DMS114 treated with DMSO at 0.1 percent for 48 hours (cell line): ENCODE measurements at regions not wholly inside any gene's neighbourhood (a gene's known extent, or its start where the extent isn't known, plus 50 kb on each side); places are given as distances from the start of the nearest gene placed in this dataset.

ENCODE experiments used
- DNase-seq: peaks from one replicate; lab custom pipeline; 2025; ENCODE audit not compliant: unreplicated experiment; lab: John Stamatoyannopoulos, UW

GRCh38 chr2:220991972-220992371 lies 580.1 kb downstream of the EPHA4 start:
- DNase-seq = no peak

DNA sequence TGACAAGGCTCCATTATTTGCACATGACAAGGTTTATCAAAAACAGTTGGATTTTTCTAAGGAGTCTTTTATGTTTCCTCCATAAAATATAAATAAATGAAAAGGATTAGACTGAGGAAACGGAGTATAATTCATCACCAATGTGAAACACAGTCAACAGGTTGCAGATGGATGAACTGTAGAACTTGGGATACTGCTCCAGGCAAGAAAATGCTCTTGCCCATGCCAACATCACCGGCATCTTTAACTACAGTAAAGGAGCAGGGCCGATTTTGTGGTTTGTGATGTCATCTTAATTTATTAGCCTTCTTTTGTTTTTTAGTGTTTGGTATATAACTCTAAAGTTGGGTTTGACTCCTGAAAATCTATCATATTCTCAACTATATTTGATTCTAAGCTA lies 577.3 kb downstream of the EPHA4 start:
- no peak for DNase-seq

DNA sequence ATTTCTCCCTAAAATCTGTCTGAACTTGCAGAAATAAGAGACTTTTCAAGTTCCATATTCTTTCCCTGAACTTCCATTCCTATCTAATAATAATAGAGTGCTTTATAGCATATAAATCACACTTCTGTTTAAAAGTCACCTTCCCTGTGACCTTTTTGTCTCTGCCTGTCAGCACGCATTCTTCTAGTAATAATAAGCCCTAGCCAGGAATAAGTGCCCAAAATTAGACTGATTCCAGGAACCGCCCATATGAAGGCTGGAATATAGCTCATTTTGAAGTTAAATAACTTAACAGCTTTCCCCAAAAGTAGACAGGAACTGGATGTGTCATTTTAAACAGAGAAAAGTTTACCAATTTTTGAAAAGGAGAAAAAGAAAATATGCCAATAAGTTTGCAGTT lies 576.5 kb downstream of the EPHA4 start:
- no peak for DNase-seq

DNA sequence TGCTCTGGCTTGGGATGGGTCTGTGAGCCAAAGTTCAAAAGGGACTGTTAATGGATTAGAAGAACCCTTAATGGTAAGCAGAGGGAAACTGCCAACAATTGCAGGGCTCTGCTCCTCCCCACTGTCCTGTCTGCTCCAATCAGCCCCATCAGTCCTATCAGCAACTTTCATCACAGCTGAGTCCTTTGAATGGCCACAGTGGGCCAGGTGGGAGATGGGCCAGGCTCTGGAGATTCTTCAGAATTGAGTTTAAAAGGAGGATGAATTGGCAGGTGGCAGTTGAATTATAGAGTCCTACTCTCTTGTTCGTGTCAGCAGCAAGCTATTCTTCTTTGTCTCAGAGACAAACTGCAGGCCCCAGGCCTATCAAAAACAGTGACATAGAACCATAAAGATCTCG lies 573.9 kb downstream of the EPHA4 start:
- DNase-seq = no peak

- no peak for DNase-seq
Observed at GRCh38 chr2:220999356-220999755, 572.7 kb downstream of the EPHA4 start.

DNA sequence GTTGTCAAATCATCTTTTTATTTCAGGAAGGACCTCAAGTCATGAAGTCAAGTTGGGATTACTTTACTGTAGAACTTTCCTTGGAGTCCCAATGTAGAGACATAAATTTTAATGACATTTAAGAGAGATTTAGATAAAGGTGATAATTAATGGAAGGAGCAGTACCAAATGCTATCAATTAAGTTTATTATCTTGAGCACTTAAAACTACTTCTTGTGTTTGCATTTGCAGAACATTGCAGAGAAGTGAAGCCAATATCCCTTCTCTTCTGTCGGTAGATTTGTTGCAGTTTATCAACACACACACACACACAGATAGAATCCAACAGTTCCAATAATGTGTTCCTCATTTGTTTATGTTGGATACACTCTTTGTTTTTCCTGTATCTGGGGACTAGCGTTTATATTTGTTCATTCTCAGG lies 570.7 kb downstream of the EPHA4 start:
- no peak for DNase-seq

DNA sequence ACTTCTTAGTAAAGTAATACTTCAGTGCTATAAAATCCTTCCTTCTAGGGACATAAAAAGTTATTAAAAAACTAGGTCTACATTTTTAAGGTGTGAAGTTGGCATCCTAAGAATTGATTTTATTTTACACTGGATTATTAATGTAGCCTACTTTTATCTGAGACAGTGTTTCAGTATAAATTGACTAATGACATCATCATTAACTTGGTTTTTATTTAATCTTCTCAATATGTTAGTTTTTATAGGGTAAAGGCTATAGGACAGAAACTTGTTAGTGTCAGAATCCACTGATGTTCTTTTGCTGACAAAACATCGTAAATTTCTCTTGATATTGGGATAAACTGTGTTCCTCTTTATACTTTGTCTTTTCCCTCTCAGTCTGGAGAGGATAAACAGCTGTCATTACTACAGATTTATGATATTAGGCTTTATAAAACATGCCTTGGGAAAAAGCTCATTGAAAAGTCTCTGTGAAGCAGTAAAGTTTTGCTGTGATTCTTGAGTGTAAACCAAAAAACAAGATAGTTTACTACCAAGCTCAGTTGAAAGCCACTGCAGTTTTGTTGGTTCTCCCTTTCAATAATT lies 569.9 kb downstream of the EPHA4 start:
- no peak for DNase-seq

DNA sequence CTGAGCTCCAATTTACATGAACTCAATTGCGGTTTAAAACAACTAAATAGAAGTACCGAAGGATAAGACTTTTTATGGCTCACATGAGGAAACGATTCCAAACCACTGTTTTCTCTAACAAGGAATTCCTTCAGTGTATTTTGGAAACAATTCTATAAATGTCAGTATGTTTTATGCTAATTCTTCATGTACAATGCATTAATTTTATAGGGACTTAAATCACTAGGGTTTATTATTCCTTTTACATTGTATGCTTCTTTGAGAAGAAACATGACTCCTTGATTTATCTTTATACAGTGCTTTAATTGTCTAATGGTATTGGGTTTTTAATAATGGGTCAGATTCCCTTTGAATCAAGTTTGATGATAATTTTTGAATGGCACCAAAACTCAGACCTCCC lies 566.8 kb downstream of the EPHA4 start:
- no peak for DNase-seq

- no peak for DNase-seq
Observed at GRCh38 chr2:221006084-221006483, 566.0 kb downstream of the EPHA4 start.

DNA sequence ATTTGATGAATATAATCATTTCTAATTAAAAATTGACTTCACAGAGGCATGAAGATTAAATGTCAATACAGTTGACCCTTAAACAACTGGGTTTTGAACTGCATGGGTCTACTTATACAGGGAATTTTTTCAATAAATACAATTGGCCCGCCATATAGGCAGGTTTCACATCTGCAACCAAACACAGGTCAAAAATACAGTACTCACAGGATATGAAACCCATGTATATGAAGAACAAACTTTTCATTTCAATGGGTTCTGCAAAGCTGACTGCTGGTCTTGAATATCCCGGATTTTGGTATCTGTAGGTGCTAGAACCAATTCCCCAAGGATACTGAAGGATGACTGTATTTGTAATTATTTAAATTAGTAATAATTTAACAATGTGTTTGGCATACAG lies 555.6 kb downstream of the EPHA4 start:
- DNase-seq = no peak

DNA sequence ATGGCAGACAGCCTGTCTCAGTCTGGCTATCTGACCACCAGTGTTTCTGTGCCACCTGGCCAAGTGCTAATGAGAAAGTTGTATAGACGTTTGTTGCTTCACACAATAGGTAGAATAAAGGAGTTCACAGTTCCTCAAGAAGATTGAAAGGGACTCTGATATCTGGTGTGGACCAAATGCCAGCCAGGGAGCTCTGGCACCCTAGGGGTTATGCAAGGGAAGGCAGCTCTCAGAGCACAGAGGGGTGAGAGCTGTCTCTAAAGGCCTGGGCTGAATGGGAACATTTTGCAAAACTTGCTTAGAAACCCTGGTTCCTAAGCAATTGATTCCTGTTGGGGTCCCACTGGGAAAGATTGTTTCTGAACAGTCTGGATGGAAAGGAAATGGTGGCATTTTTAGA lies 553.8 kb downstream of the EPHA4 start:
- no peak for DNase-seq

DNA sequence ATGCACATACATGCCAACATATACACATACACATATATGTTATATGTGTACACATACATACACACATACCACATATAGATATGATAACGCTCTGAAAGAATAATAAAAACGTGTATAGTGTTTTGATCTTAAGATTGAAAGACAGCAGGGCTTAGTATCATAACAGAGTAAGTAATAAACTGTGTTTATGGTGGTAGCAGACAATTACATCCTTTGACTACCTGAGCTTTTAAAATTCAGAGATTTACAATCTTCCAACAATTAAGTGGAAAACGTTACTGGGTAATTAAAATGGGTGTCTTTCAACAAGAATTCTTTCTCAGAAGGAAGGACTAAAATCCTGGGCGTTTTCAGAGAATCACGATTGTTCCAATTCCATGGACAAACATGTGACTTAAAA lies 552.4 kb downstream of the EPHA4 start:
- DNase-seq = no peak

- DNase-seq = no peak
Observed at GRCh38 chr2:221022554-221022953, 549.5 kb downstream of the EPHA4 start.

DNA sequence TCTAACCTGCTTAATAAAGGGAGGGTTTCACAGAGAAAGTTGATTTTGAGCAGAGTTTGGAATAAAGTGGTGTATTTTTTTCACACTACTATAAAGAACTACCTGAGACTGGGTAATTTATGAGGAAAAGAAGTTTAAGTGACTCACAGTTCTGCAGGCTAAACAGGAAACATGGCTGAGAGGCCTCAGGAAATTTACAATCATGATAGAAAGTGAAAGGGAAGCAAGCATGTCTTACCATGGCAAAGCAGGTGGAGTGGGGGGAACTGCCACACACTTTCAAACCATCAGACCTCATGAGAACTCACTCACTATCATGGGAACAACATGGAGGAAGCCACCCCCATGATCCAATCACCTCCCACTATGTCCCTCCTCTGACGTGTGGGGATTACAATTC lies 546.7 kb downstream of the EPHA4 start:
- DNase-seq = no peak

DNA sequence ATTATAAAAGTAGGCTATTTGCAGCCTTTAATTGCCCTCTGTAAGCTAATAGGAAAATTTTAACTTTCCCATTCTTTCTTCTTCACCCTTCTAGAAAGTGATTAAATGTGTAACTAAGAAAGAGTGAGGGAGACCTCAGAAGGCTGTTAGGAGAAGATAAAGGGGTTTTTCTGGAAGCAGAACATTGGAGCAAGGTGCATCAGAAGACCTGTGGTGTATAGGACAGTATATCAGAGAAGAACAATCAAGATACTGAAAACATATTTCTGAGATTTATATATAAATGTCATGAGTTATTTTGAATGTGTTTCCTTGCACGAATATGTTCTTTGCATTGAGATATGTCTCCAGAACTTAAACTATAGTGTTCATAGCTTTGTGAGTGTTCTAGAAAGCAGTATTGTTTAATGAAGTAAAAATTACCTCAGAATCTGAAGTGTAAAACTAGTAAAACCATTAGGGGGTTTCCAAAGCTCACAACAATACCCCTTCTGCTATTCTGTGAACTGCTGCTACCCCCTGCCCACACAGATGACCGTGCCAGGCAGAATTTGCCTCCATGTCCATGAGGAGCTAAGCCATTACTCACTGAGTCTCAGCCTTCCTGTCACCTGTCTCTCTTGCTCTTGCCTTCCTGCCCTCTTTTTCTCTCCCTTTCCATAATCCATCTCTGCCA lies 537.9 kb downstream of the EPHA4 start:
- DNase-seq = no peak

DNA sequence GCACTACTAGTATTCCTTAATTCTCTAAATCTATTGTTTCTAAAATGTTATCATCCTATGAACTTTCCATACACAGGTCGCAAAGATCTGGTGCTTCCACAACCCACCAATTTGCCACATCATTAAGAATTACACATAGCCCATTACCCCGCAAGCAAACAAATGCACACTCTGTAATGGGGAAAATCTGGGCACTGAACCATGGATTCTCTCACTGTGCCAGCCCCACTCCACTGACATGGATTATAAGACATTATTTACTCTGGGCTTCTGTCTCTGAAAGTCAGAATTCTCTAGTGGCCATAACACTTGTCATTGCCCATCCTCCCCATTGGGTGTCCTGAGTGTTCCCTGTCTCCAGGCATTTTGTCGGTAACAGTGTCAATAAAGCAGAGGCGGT lies 537.1 kb downstream of the EPHA4 start:
- no peak for DNase-seq

DNA sequence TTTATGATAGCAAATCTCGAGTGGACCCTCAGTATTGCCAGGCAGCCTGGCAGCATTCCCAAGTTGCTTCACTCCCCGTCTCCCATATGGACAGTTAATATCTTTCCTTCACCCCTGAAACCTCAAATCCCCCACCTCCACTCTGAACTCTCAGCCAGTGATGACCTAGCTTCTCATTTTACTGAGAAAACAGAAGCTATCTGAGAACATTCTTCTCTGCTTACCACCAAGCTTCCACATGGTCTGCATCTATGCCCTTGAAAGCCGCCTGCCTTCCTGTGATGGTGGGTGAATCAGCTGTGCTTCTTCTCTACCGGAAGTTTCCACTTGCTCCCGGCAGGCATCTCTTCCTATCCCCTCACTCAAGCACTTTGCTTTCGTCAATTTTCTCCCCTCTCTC lies 529.2 kb downstream of the EPHA4 start:
- no peak for DNase-seq

GRCh38 chr2:221044781-221045180 lies 527.3 kb downstream of the EPHA4 start:
- no peak for DNase-seq

- DNase-seq = no peak
Observed at GRCh38 chr2:221050020-221050795, 521.9 kb downstream of the EPHA4 start.

DNA sequence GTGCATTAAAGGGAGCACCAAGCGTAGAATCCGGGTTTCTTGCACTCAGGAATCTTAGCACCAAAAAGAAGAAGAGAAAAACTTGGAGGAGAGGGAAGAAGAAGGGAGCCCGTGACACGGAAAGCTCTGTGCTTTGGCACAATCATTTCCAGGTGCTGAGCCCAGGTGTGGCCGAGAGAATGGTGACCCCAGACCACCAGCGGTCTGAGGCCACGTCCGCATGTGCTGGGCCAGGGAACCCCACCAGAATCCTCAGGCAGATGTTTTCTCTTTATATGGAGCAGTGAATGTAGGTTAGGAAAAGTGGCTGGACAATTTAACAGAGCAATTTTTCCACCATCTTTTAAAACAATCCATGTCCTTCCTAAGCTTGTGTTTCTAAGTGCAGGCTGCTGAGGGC lies 520.9 kb downstream of the EPHA4 start:
- DNase-seq = no peak

GRCh38 chr2:221060376-221060775 lies 511.7 kb downstream of the EPHA4 start:
- no peak for DNase-seq

GRCh38 chr2:221063568-221063967 lies 508.5 kb downstream of the EPHA4 start:
- DNase-seq = no peak
